ENCODE measurements at regions not wholly inside any gene's neighbourhood (a gene's known extent, or its start where the extent isn't known, plus 50 kb on each side); places are given as distances from the start of the nearest gene placed in this dataset.

- TF ChIP-seq KLF9 (CRISPR knock-in tag; IDR thresholded peaks at IDR 0.05; ENCODE audit: low read depth) (no peak), ZBTB4 (CRISPR knock-in tag; IDR thresholded peaks at IDR 0.05; ENCODE audit: borderline replicate concordance) (no peak)
Measured at GRCh38 chr19:31992750-31993149, 352.7 kb upstream of the ZNF507 start.

Measured in HepG2 (cell line).